ENCODE measurements at regions not wholly inside any gene's neighbourhood (a gene's known extent, or its start where the extent isn't known, plus 50 kb on each side); places are given as distances from the start of the nearest gene placed in this dataset.

DNA sequence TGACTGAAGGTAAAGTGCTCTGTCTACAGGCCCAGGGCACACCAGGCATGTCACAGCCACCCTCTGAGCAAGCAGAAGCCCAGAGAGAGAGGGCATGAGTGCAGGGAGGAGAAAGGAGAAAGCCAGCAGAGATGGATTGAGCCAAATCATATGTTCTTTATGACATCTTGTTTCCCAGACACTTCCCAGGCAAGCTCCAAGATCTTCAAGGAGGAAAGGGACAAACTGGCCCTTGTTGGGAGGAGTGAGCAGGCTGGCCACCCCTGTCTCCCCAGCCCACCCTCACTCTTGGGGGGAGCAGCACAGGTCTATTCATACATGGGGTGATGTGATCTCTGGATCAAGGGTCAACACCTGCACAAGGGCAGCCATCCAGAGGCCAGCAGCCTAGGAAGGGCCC lies 298.8 kb downstream of the UQCRFS1 start:
- Histone ChIP-seq H3K36me3 (no peaks in the 10 kb centered on the region), H3K4me1 (ENCODE audit: insufficient read depth) (no peaks in the 10 kb centered on the region), H3K27me3 (no peaks in the 10 kb centered on the region), H3K4me3 (no peak overlapping the region), H3K27ac (no peak overlapping the region), H3K9me3 (no peaks in the 10 kb centered on the region)
- intact Hi-C loops (cut with DNase I), result no loop called here
- no peak for TF ChIP-seq POLR2A (IDR thresholded peaks at IDR 0.05)
- TF ChIP-seq CTCF (IDR thresholded peaks at IDR 0.05), result no peak
- no peak for TF ChIP-seq EP300 (IDR thresholded peaks at IDR 0.05)
- DNase-seq, result no peak

DNA sequence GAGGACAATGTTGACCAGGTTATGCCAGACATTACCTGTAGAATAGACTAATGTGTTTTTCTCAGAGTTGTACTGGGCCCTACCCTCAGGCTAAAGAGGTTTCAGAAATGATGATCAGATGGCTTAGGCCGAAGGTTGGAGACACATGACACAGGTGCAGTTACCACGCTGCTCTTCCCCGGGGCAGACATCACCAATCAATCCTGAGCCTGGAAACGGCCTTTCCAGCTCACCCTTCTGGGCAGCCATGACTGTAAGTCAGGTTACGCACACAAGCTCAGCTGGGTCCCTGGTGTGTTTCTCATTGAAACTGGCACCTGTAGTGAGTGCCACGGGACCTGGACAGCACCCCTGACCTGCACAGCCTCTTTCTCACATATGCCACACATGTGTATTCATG lies 299.3 kb downstream of the UQCRFS1 start:
- intact Hi-C loops (cut with DNase I), result no loop called here
- TF ChIP-seq EP300 (IDR thresholded peaks at IDR 0.05) (no peak), POLR2A (IDR thresholded peaks at IDR 0.05) (no peak), CTCF (IDR thresholded peaks at IDR 0.05) (no peak)
- DNase-seq, result no peak
- H3K4me3 ChIP-seq, result no peak overlapping the region
- 82 to 86% (median 85%) methylated on average over 6 of the region's 6 CpGs for WGBS, 3 donors
- no peaks in the 10 kb centered on the region for H3K4me1 ChIP-seq (ENCODE audit: insufficient read depth)
- no peaks in the 10 kb centered on the region for H3K27me3 ChIP-seq
- H3K9me3 ChIP-seq, result no peaks in the 10 kb centered on the region
- H3K36me3 ChIP-seq, result no peaks in the 10 kb centered on the region
- H3K27ac ChIP-seq, result no peak overlapping the region

- no peak overlapping the region for H3K27ac ChIP-seq
- H3K9me3 ChIP-seq, result no peaks in the 10 kb centered on the region
- H3K4me1 ChIP-seq (ENCODE audit: insufficient read depth), result no peaks in the 10 kb centered on the region
- intact Hi-C loops (cut with DNase I), result no loop called here
- WGBS, 3 donors, result 86 to 91% (median 89%) methylated on average over 8 of the region's 8 CpGs
- H3K4me3 ChIP-seq, result no peak overlapping the region
- no peak for DNase-seq
- TF ChIP-seq EP300 (IDR thresholded peaks at IDR 0.05), result no peak
- TF ChIP-seq CTCF (IDR thresholded peaks at IDR 0.05), result no peak
- no peaks in the 10 kb centered on the region for H3K36me3 ChIP-seq
- no peaks in the 10 kb centered on the region for H3K27me3 ChIP-seq
These were observed 304.0 kb downstream of the UQCRFS1 start for GRCh38 chr19:28908941-28909340.

DNA sequence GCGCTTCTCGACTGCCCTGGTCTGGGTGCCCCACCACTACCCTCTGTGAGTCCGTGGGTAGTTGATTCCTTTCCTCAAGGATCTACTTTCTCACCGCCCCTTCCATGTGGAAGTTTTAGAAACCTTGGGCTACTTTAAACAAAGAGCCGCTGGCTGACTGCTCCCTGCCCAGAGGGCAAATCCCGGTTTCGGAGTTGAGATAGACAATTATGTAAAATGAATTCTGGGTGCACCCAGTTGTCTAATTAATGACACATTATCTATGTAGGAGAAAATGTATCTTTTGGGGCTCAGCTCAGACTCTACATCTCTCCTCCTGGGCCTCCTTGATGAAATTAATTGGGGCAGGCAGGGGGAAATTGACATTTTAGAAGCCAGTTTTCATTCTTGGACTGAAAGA lies 305.4 kb downstream of the UQCRFS1 start:
- Histone ChIP-seq H3K4me3 (no peak overlapping the region), H3K27ac (no peak overlapping the region), H3K4me1 (ENCODE audit: insufficient read depth) (no peaks in the 10 kb centered on the region), H3K36me3 (no peaks in the 10 kb centered on the region), H3K27me3 (no peaks in the 10 kb centered on the region), H3K9me3 (no peaks in the 10 kb centered on the region)
- TF ChIP-seq POLR2A (IDR thresholded peaks at IDR 0.05) (no peak), EP300 (IDR thresholded peaks at IDR 0.05) (no peak), CTCF (IDR thresholded peaks at IDR 0.05) (no peak)
- intact Hi-C loops (cut with DNase I), result no loop called here
- DNase-seq, result no peak
- 63 to 77% (median 73%) methylated on average over 7 of the region's 7 CpGs for WGBS, 3 donors

- Histone ChIP-seq H3K9me3 (no peaks in the 10 kb centered on the region), H3K36me3 (no peaks in the 10 kb centered on the region), H3K4me1 (ENCODE audit: insufficient read depth) (no peaks in the 10 kb centered on the region), H3K27me3 (no peaks in the 10 kb centered on the region), H3K4me3 (no peak overlapping the region), H3K27ac (no peak overlapping the region)
- no peak for DNase-seq
- intact Hi-C loops (cut with DNase I), result no loop called here
- TF ChIP-seq CTCF (IDR thresholded peaks at IDR 0.05) (no peak), EP300 (IDR thresholded peaks at IDR 0.05) (no peak), POLR2A (IDR thresholded peaks at IDR 0.05) (no peak)
- WGBS, 3 donors, result 77 to 85% (median 84%) methylated on average over 9 of the region's 9 CpGs
These were observed 307.0 kb downstream of the UQCRFS1 start for GRCh38 chr19:28905996-28906395.
